DMS53 (cell line): ENCODE measurements at regions not wholly inside any gene's neighbourhood (a gene's known extent, or its start where the extent isn't known, plus 50 kb on each side); places are given as distances from the start of the nearest gene placed in this dataset.

Experiments
- DNase-seq: peaks from one replicate; lab custom pipeline; 2025; lab: John Stamatoyannopoulos, UW

DNA sequence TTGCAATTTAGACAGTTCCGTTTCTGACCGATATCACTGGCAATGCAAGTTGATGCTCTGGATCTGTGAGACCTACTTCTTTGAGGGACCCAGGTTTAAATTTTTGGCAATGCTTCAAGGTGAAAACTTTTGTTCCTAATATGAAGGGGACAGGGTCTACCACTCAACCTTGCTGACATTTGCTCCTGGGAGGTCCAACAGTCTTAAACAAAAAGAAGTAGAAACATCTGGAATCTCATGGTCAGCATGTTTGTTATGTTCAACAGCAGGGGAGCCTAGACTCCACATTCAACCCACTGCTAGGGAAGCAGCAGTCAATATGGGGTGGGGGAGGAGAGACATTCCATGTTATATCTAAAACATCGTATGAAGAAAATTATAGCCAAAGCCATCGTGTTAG lies 196.4 kb downstream of the SIM1 start:
- DNase-seq = no peak

GRCh38 chr6:100267721-100268123 lies 197.0 kb downstream of the SIM1 start:
- DNase-seq = peak; percentile 35

DNA sequence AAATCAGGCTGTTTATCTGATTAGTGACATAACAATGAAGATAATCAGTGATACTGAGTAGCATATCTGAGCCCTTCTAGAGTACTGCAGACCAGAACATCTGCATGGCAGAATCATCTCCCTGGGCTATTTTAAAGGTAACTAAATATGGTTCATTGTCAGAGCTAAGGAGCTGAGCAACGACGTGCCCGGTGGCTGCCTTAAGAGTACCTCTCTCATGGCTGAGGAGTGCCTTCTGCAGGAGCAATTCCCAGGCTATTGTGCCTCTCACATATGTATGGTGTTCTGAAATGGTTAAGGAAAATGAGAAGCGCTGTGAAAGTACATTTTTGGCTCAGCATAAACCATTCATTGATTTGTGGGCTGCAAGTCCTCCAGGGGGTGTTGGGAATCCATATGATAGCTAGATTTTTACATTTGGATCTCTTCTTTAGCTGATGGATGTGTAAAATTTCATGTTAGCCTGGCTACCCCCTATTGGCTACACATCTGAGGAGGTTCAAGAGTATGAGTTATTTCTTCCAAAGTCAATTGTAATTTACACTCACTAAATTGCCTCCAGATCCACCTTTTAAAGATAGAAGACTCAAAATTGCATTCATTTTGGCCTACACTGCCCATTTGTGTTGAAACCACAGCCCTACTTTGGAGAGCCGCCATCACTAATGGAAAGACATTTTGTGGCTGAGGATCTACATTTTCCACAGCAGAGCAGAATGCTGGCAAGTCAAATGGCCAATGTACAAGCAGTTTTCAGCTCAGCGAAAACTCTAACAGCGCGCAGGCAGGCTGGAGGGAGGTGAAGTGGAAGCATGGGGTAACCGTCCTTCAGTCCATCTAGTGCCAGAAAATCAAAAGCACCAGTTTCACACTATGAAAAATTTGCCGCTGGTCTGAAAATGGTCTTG lies 198.0 kb downstream of the SIM1 start:
- no peak for DNase-seq

- no peak for DNase-seq
Measured at GRCh38 chr6:100262086-100262485, 202.6 kb downstream of the SIM1 start.

DNA sequence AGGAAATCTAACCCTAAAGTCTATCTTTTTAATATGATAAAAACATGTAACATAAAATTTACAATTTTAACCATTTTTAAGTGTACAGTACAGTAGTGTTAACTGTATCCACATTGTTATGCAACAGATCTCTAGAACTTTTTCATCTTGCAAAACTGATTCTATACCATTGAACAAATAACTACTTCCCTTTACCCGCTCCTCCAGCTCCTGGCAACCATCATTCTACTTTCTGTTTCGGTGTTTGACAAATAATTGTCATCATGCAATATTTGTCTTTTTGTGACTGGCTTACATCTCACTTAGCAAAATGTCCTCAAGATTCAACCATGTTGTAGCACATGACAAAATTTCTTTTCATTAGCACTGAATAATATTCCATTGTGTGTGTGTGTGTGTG lies 203.2 kb downstream of the SIM1 start:
- DNase-seq = peak; percentile 41

GRCh38 chr6:100260584-100260983 lies 204.1 kb downstream of the SIM1 start:
- DNase-seq = peak; percentile 2

- no peak for DNase-seq
Measured at GRCh38 chr6:100259865-100260264, 204.9 kb downstream of the SIM1 start.

GRCh38 chr6:100258752-100259151 lies 206.0 kb downstream of the SIM1 start:
- no peak for DNase-seq

- DNase-seq = peak; percentile 43
Measured at GRCh38 chr6:100257793-100258395, 206.8 kb downstream of the SIM1 start.

- DNase-seq = no peak
Measured at GRCh38 chr6:100255701-100256100, 209.0 kb downstream of the SIM1 start.

- no peak for DNase-seq
Measured at GRCh38 chr6:100247123-100247522, 217.6 kb downstream of the SIM1 start.

- DNase-seq = no peak
Measured at GRCh38 chr6:100246206-100246605, 218.5 kb downstream of the SIM1 start.

DNA sequence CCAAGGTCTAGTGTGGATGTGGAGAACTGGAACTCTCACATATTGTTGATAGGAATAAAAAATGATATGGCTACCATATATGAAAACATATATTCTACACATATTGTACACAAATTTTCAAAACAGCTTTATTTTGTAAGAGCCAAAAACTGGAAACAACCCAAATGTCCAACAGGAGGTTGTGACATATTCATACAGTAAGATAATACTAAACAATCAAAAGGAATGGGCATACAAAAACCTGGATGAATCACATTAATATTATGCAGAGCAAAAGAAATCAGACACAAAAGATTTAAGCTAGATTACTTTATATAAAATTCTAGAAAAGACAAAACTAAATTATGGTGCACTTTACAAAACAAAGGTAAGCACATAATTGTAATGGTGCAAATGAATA lies 223.9 kb downstream of the SIM1 start:
- DNase-seq = no peak

- no peak for DNase-seq
Measured at GRCh38 chr6:100237821-100238220, 226.9 kb downstream of the SIM1 start.

DNA sequence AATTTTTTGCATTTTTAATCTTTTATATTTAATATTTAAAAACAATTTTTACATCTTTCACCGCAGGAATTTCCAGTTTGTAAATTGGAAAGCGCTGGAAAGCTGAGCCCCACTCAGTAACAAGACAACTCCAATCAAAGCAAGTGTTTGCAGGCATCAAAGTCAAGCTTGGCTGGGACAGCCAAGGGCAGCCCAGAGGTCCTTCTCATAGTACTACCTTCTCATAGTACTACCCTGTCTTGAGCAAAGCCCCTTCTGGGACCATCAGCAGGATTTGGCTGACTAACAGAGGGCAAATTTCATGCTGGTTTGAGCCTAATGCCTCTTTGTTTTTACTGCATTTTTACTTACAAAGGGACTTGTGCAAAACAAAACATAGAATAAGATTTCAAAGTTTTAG lies 228.3 kb downstream of the SIM1 start:
- DNase-seq = no peak

DNA sequence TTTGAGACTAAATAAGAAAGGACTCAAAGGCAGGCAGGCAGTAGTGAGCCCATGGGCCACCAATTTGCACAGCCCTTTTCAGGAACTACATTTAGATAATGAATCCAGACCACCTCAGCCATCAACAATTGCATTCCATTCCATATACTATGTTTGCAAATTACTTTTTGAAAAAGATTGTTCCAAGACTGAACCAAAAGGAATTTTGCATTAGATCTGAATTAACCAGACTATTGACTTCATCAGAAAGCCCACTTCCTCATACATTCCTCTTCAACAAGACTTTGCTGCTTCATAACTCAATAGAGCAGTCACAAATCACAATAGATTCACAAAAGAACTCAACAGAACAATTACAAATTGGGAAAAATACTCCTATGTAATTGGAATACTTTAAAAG lies 229.1 kb downstream of the SIM1 start:
- DNase-seq = no peak

DNA sequence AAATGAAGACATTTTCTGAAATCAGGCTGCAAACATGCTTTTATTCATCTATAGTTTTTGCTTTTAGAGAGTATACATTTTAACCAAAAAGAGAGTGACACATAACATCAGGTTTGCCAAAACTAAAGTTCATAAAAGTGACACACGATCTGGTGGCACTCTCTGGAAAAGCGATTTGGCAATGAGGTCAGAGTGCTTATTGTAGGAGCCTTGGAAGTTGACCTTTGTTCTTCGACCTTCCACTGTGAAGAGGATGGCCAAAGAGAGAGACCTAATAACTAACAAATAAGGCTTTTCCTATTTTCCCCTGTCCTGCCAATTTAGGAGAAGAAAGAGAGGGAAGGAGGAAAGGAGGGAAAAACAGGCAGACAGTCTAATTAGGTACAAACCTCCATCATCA lies 230.1 kb downstream of the SIM1 start:
- DNase-seq = no peak

GRCh38 chr6:100232781-100233573 lies 231.7 kb downstream of the SIM1 start:
- DNase-seq = no peak

DNA sequence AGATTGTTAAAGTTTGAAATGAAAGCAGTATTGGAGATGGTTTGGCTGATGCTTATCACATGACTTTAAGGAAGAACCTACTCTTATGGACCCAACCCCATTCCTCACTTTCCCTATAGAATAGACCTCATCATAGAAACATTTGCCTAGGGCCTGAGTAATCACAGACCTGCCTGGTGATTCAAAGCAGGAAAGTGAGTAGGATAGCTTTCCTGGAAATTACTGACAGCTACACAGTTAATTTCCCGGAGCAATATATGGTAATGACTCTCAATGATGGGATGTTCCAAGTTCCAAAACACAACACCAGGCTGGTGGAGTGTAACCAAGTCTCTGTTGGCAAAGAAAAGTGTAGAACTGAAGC lies 233.8 kb downstream of the SIM1 start:
- DNase-seq = no peak

DNA sequence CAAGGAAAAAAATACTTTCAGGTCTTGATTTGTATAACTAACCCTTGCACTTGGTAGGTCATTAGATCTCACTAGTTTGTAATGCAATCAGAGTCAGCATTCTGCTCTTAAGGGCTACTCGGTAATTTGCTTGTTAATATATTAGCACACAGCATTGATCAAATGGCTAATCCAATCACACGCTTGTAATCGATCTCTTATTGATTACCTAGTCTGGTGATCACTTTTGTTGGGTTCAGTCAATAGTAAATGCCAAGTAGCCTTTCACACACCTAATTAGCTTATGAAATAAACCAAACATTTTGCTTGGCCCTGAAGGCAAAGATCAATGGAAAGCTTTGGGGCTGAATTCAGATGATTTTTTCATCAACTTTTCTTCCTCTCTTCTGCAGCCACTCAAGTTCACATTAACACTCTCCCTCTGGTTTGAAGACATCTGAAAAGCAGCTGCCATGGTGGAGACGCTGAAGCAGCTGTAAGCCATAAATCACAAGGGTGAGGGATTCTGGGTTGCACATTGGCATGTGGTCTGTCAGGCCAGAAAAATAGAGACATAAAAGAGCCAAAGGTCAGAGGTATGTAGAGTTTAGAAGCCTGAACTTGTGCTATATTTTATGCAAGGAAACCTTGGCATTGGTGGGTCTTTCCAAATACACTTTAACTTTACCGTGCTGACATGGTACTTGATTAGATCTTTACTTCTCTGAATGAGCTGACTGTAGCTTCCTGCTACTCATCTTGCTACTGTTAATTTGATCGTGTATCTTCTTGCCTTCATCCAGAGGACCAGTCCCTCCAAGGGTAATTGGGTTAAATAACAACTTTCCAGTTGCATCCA lies 234.4 kb downstream of the SIM1 start:
- no peak for DNase-seq

- peak; percentile 71 for DNase-seq
Measured at GRCh38 chr6:100229512-100229911, 235.2 kb downstream of the SIM1 start.
